ENCODE measurements at regions not wholly inside any gene's neighbourhood (a gene's known extent, or its start where the extent isn't known, plus 50 kb on each side); places are given as distances from the start of the nearest gene placed in this dataset.

- Mint-ChIP-seq H3K4me1 (no peaks in the 10 kb centered on the region), H3K9me3 (ENCODE audit: insufficient read depth) (peaks cover 4% of the 10 kb centered on the region), H3K27ac (no peak overlapping the region), H3K27me3 (peaks cover 28% of the 10 kb centered on the region), H3K4me3 (no peak overlapping the region)
- Histone ChIP-seq H3K9ac (ENCODE audit: low read length) (no peak overlapping the region), H3K79me2 (ENCODE audit: control insufficient read depth, insufficient read depth, low read length) (no peaks in the 10 kb centered on the region), H2AFZ (ENCODE audit: insufficient read depth, low read depth, low read length, poor library complexity, severe bottlenecking) (no peak overlapping the region), H3K36me3 (replicated peaks in 1 of 2; ENCODE audit: control extremely low read depth in 1 of 2, control insufficient read depth in 1 of 2, extremely low read depth in 1 of 2, insufficient read depth in 2 of 2, low read length in 1 of 2) (no peaks in the 10 kb centered on the region), H3K4me1 (ENCODE audit: control insufficient read depth in 2 of 2, insufficient read depth in 2 of 2, low read length in 2 of 2) (no peaks in the 10 kb centered on the region), H3K27ac (ENCODE audit: low read length in 2 of 2) (no peak overlapping the region), H3K9me3 (ENCODE audit: control extremely low read depth in 1 of 3, control insufficient read depth in 2 of 3, insufficient read depth in 1 of 3, low read length in 2 of 3) (peaks cover 0 to 11% (median 0%) of the 10 kb centered on the region in 3 donors), H3K27me3 (replicated peaks in 1 of 4; ENCODE audit: control extremely low read depth in 1 of 4, control insufficient read depth in 3 of 4, insufficient read depth in 4 of 4, low read length in 3 of 4) (peaks cover 0 to 14% (median 1%) of the 10 kb centered on the region in 4 experiments), H3K4me3 (ENCODE audit: control extremely low read depth in 1 of 5, extremely low read depth in 1 of 5, insufficient read depth in 1 of 5, low read depth in 2 of 5, low read length in 4 of 5) (no peak overlapping the region), H3K4me2 (replicated peaks; ENCODE audit: low read depth, low read length, poor library complexity, severe bottlenecking) (no peak overlapping the region), H4K20me1 (ENCODE audit: control insufficient read depth, insufficient read depth, low read length, poor library complexity, severe bottlenecking) (no peaks in the 10 kb centered on the region)
- ChIA-PET CTCF (no interaction called here), POLR2A (no interaction called here)
- no peak for TF ChIP-seq EZH2 (IDR thresholded peaks at IDR 0.05; ENCODE audit: borderline replicate concordance, insufficient read depth, low read depth, low read length, poor library complexity, severe bottlenecking)
- no peak for TF ChIP-seq CTCF (IDR thresholded peaks at IDR 0.05)
- no peak for ATAC-seq (ENCODE audit: low read depth)
- WGBS (ENCODE audit: insufficient coverage) = no CpG with 5 or more reads among the region's 2 CpGs
- no peak for DNase-seq
- intact Hi-C loops (cut with micrococcal nuclease) = no loop called here
These were observed 53.9 kb upstream of the SPRED2 start for GRCh38 chr2:65486282-65486681.

- ChIA-PET CTCF (no interaction called here), POLR2A (no interaction called here)
- Histone ChIP-seq H3K9me3 (ENCODE audit: control extremely low read depth in 1 of 3, control insufficient read depth in 2 of 3, insufficient read depth in 1 of 3, low read length in 2 of 3) (peaks cover 0 to 11% (median 0%) of the 10 kb centered on the region in 3 donors), H3K9ac (ENCODE audit: low read length) (no peak overlapping the region), H3K27me3 (replicated peaks in 1 of 4; ENCODE audit: control extremely low read depth in 1 of 4, control insufficient read depth in 3 of 4, insufficient read depth in 4 of 4, low read length in 3 of 4) (peaks cover 0 to 14% (median 1%) of the 10 kb centered on the region in 4 experiments), H3K79me2 (ENCODE audit: control insufficient read depth, insufficient read depth, low read length) (no peaks in the 10 kb centered on the region), H3K4me1 (ENCODE audit: control insufficient read depth in 2 of 2, insufficient read depth in 2 of 2, low read length in 2 of 2) (no peaks in the 10 kb centered on the region), H3K36me3 (replicated peaks in 1 of 2; ENCODE audit: control extremely low read depth in 1 of 2, control insufficient read depth in 1 of 2, extremely low read depth in 1 of 2, insufficient read depth in 2 of 2, low read length in 1 of 2) (no peaks in the 10 kb centered on the region), H3K4me3 (ENCODE audit: control extremely low read depth in 1 of 5, extremely low read depth in 1 of 5, insufficient read depth in 1 of 5, low read depth in 2 of 5, low read length in 4 of 5) (no peak overlapping the region), H3K27ac (ENCODE audit: low read length in 2 of 2) (no peak overlapping the region), H4K20me1 (ENCODE audit: control insufficient read depth, insufficient read depth, low read length, poor library complexity, severe bottlenecking) (no peaks in the 10 kb centered on the region), H3K4me2 (replicated peaks; ENCODE audit: low read depth, low read length, poor library complexity, severe bottlenecking) (no peak overlapping the region), H2AFZ (ENCODE audit: insufficient read depth, low read depth, low read length, poor library complexity, severe bottlenecking) (no peak overlapping the region)
- intact Hi-C loops (cut with micrococcal nuclease) = no loop called here
- TF ChIP-seq CTCF (IDR thresholded peaks at IDR 0.05) (no peak), EZH2 (IDR thresholded peaks at IDR 0.05; ENCODE audit: borderline replicate concordance, insufficient read depth, low read depth, low read length, poor library complexity, severe bottlenecking) (no peak)
- no peak for ATAC-seq (ENCODE audit: low read depth)
- WGBS (ENCODE audit: insufficient coverage) = 94% methylated on average over 5 of the region's 5 CpGs
- Mint-ChIP-seq H3K27ac (no peak overlapping the region), H3K4me1 (no peaks in the 10 kb centered on the region), H3K27me3 (peaks cover 28% of the 10 kb centered on the region), H3K9me3 (ENCODE audit: insufficient read depth) (peaks cover 4% of the 10 kb centered on the region), H3K4me3 (no peak overlapping the region)
- no peak for DNase-seq
These were observed 53.4 kb upstream of the SPRED2 start for GRCh38 chr2:65485839-65486238.

Data from B cell (primary cell).